ENCODE measurements at regions not wholly inside any gene's neighbourhood (a gene's known extent, or its start where the extent isn't known, plus 50 kb on each side); places are given as distances from the start of the nearest gene placed in this dataset.

- DNase-seq: no peak
Observed at GRCh38 chr3:170751899-170752293, 118.1 kb downstream of the RPL22L1 start.

DNA sequence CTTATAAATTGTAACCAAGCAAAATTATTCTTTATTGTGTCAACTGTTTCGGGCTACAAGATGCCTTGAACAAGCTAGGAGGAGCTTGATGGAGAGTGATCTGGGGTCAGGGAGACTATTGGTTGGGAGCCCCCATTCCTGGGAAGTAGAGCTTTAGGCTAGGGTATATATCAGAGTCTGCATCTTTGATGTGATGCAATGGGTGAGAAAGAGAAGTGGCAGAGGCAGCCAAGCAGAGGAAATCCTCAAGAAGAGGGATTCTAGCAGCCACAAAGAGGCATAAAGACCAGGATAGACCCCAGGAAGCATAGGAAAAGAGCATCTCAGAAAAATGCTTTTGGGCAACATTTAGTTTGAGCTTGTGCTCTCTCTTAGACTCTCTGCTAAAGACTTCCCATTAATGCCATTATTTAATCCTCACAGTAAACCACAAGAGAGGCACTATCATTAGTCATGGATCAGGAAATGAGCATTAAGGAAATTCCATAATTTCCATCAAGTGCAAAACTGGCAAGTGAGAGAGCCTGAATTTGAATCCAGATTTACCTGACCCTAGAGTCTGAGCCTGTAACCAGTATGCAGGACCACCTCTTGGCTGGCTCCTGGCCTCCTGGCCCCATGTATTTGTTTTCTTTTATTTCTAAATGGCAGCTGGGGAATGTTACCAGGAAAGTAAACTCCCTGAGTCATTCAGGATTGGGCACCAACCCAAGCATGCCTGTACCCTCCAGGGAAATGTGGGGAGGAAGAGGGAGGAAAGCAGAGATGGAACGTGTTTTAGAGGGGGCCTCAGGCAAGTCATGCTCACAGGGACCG, 118.7 kb downstream of the RPL22L1 start:
- no peak for DNase-seq

DNA sequence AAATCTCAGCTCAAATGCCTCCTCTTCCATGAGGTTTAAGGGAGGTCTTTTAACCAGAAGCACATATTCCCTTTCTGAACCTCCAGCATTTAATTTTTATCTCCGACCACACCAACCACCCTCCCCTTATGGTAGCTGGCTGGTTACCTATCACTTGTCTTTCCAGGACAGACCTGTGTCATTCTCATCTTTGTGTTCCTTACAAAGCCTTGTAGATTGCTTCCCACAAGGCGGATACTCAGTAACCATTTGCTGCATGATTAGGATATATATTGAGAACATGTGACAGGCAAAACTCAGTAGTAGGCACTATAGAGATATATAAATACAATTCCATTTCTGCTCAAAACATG, 119.5 kb downstream of the RPL22L1 start:
- no peak for DNase-seq

DNA sequence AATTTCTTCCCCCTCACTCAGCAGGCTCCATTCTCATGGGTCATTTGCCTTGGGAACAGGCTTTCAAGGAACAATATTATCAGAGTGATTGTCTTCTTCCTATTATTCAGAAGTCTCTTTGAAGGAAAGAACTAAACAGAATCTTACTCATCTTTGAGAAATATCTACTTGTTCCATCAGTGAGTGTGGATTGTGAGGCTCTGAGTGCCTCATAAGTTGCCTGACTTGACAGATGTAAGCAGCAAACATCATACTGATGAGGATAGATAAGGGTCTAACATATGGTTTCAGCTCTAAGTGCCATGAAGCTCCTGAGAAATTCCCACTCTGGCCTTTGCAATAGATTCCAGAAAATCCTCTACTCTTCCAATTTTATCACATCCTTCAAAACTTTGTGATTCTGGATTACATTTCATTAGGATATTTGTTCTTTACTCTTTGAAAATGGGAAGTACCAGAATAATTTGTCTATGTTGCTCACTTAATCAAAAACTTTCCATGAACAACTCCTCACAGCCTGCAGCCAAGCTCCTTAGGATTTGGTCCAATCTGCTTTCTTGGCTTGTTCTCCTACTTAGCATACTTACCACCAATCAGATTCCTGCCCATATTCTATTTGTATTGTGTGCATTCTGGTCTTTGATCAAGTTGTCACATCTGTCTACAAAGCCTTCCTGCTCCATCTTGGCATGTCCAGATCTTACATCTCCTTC, 120.1 kb downstream of the RPL22L1 start:
- DNase-seq: no peak

- DNase-seq: no peak
Observed at GRCh38 chr3:170749185-170749584, 120.8 kb downstream of the RPL22L1 start.

DNA sequence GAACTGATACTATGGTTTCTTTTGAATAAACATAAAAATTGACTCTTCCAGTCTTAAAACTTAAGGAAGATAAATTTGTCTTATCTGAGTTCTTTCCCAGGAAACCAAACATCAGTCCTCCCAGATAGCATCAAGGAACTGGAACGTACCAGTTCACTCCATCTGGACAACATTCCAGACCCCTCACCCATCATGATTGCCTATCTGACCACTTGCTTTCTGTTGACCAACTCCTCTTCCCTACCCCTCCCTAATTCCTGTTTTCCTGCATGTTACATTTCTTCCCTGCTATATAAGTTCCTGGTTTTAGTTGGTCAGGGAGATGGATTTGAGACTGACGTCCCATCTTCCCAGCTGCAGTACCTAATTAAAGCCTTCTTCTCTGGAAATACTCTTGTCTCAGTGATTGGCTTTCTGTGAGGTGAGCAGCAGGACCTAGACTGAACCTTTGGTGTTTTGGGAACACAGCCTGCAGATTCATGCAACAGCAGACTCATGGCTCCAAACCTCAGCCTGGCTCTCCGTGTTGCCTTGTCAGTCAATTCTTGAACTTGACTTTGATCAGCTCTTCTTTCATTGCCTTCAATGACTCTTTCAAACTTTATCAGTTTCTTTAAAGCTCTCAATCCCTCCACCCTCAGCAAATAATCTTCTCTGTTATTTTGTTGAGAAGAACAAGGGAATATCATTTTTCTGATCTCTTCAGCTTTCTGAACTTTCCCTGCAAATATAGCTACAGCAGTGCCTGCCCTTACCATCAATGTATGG, 123.6 kb downstream of the RPL22L1 start:
- no peak for DNase-seq

DNA sequence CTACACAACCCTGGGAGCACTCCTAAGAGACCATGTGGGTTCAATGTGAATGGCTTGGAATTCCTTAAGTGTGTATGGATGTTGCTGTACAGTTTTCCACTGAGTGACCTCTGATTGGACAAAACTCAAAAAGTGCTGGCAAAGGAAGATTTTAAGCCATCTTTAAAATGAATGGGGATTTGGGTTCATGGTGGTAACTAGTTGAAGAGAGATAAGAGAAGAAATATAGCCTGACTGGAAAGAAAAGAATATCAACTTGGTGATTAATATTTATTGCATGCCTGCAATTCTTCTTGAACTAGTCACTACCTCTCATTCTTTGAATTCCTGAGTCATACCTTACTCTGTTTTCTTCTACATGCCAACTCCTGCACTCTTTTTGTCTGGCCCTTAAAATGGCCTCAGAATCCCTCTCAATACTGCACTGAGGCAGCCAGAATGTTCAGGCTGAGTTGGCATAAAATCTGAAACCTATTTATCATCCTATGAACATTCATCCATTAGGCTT, 124.7 kb downstream of the RPL22L1 start:
- DNase-seq: no peak

DNA sequence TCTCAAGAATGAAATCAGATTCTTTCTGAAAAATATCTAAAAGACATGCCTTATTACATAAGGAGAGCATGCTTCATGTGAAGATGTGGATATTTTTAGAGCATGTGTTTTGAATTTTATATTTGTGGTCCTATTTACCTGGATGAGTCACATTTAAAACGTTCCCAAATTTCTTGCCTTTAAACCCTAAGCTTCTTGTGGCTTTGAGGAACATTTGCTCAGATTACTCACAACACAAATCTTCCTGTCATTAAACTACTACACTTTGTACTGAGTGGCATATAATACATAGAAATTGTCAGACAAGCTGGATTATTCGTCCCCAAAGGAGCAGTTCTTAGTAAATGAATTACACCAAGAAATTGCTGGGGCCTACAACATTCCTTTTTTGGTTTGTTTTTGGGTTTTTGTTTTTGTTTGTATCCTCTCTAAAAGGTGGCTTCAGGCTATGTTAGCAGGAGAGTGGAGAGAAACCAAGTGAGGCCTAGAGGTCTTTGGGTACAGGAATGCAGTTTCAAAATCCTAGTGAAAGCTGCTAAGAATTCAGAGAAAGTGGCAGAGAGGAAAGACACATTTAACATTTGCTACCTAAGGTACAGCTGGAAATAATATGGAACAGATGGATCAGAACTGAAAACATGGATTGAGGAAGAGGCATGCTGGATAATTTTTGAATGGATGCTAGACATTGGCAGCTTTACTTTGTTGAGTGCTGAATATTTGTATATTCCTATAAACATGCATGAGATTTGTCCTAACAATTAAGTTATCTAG, 128.1 kb downstream of the RPL22L1 start:
- DNase-seq: no peak

GRCh38 chr3:170740726-170741591, 129.0 kb downstream of the RPL22L1 start:
- no peak for DNase-seq

- DNase-seq: no peak
Observed at GRCh38 chr3:170740285-170740684, 129.7 kb downstream of the RPL22L1 start.

DNA sequence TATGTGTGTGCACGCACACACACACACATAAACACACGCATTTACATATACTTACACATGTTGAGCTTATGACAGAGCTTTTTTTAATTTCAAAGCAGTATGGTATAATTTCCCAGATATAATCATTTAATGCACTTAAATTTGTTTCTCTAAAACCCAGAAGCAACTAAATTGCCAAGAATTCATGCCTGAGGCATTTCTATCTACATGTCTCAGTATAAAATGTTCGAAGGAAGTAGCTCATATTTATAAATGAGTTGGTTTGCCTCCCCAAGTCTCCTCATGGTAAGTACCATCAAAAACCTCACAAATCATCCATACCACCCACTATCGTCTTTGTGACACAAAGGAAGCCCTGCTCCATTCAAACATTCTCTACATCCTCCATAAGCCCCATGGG, 130.6 kb downstream of the RPL22L1 start:
- no peak for DNase-seq

DNA sequence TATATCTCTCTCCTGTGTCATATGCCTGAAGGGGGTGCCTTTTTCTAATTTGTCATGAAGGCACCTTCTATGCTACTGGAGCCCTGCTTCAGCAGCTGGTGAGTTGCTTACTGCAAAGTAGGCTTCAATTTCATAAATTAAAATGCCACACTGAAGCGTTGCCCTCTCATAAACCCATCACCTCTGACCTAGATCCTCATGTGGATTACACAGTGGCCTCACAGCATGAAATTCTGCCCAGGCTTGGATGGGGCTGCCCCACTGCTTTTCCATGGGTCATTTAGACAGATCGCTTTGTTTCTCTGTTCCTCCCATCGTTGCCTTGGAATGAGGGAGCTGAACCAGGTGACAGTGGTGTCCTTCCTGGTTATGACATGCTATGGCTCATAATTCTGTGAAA, 131.2 kb downstream of the RPL22L1 start:
- DNase-seq: no peak

DNA sequence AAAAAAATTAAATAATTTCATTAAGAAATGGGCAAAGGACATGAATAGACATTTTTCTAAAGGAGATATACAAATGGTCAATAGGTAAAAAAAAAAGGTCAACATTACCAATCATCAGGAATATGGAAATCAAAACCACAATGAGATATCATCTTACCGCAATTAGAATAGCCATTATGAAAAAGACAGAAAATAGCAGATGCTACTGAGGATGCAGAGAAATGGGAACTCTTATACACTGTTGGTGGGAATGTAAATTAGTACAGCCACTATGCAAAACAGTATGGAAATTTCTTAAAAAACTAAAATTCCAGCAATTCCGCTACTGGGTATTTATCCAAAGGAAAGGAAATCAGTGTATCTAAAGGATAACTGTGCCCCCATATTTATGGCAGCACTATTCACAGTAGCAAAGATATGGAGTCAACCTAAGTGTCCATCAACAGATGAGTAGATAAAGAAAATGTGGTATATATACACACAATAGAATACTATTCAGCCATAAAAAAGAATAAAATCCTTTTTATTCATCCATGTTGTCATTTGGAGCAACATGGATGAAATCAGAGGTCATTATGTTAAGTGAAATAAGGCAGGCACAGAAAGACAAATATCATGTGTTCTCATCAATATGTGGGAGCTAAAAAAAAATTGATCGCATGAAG, 132.4 kb downstream of the RPL22L1 start:
- DNase-seq: no peak

DNA sequence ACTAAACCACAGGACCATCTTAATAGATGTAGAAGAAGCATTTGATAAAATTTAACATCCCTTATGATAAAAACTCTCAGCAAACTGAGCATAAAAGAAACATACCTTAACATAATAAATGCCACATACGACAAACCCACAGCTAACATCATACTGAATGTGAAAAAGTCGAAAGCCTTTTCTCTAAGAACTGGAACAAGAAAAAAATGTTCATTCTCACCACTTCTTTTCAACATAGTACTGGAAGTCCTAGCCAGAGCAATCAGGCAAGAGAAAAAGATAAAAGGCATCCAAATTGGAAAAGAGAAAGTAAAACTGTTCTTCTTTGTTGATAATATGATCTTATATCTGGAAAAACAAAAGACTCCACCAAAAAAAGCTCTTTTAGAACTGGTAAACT, 134.2 kb downstream of the RPL22L1 start:
- DNase-seq: no peak

DNA sequence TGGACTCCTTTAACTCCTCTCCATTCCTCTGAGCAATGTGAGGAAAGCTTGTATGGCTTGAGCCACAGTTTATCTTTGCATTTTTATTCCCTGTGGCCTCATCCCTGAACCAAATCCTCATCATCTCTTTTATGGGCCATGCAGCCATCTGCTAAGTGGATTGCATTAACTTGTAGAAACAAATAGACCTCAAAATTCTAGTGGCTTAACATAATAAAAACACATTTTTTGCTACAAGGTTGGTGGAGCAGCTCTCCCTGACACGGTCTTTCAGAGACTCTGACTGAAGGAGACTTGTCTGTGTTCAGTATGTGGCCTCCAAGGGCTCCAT, 135.3 kb downstream of the RPL22L1 start:
- no peak for DNase-seq

- DNase-seq: no peak
Observed at GRCh38 chr3:170734043-170734734, 135.8 kb downstream of the RPL22L1 start.

- no peak for DNase-seq
Observed at GRCh38 chr3:170732660-170733245, 137.2 kb downstream of the RPL22L1 start.

DNA sequence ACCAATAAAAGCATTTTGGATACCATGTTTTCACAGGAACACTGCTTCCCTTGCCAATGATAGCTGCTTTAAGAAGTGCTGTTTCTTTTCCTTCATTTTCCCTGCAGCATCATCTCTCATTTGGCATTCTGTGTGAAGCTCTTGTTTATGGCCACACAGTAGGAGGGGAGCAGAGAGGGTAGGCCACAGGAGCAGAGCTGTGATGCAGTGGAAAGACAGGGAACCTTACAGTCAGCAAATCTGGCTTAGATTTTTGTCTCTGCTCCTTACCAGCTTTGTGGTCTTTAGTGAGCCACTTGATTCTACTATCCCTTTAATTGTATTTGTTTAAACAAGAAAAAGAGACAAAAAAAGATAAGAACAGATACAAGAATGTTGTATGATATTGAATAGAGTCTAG, 138.7 kb downstream of the RPL22L1 start:
- no peak for DNase-seq

DNA sequence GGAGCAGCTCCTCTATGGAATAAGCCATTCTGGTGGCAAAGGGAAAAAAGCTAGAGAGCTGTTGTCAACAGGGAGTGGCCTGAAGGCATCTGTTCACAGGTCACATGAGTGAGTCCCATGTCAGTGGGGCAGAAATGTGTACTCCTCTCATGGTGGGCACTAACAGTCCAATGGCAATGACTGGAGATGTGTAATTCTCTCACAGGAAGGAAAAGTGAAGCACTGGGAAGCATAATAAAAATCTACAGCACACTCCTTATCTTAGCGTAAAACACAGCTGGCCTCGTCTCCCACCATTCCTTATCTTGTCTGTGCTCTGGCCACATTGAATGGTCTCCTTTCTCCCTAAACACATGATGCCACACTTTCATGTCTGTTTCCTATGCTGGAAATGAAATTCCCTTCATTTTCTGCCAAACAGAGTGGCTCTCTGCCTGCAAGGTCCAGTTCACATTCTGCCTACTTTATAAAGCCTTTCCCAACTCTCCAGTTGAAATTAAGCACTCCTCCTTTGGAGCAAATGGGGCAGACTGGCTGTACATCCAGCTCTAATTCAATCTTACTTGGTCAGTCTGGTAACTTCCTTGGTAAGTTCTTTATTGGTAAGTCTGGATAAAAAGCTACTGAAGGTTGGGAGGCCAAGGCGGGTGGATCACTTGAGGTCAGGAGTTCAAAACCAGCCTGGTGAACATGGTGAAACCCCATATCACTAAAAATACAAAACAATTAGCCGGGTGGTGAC, 139.8 kb downstream of the RPL22L1 start:
- DNase-seq: no peak

Data from T-helper 2 cell (primary cell).